Astrocyte of the spinal cord (primary cell): ENCODE measurements at regions not wholly inside any gene's neighbourhood (a gene's known extent, or its start where the extent isn't known, plus 50 kb on each side); places are given as distances from the start of the nearest gene placed in this dataset.
A peak's percentile ranks its signal among the peaks of the same experiment; 100 is the strongest.

Experiments used
- DNase-seq: peaks from one replicate; pipeline ENCODE4 v3.0.0; 2011; ENCODE audit warnings: low read depth, low spot score
- H3K4me3 ChIP-seq: 2 replicates; pipeline ENCODE4 v1.5.1; 2011; ENCODE audit warnings: low read depth, mild to moderate bottlenecking, low read length, moderate library complexity
- CTCF ChIP-seq: IDR thresholded peaks from 2 replicates; pipeline ENCODE4 v1.5.1; 2012; ENCODE audit warnings: low read depth, mild to moderate bottlenecking, low read length, inconsistent platforms
- in situ Hi-C: cut with HindIII; loops from 2 replicates; pipeline ENCODE4 v1.10.0; 2017; ENCODE audit warnings: low sequenced_read_pairs

- in situ Hi-C loops, result no loop called here
- DNase-seq, result no peak
- no peak overlapping the region for H3K4me3 ChIP-seq
- TF ChIP-seq CTCF, result no peak
Observed at GRCh38 chr11:92140021-92140420, 84.6 kb upstream of the FAT3 start.

- no peak for DNase-seq
- no peak for TF ChIP-seq CTCF
- H3K4me3 ChIP-seq, result no peak overlapping the region
- in situ Hi-C loops, result no loop called here
Observed at GRCh38 chr11:92138296-92138695, 86.3 kb upstream of the FAT3 start.

- in situ Hi-C loops, result no loop called here
- H3K4me3 ChIP-seq, result no peak overlapping the region
- TF ChIP-seq CTCF, result no peak
- DNase-seq, result no peak
Observed at GRCh38 chr11:92137747-92138146, 86.9 kb upstream of the FAT3 start.

- in situ Hi-C loops, result no loop called here
Observed at GRCh38 chr11:92136797-92137196, 87.8 kb upstream of the FAT3 start.

GRCh38 chr11:92131289-92131865, 93.2 kb upstream of the FAT3 start:
- DNase-seq, result no peak
- no peak overlapping the region for H3K4me3 ChIP-seq
- in situ Hi-C loops, result no loop called here
- TF ChIP-seq CTCF, result no peak

More at GRCh38 chr11:92136797-92137196, 87.8 kb upstream of the FAT3 start:
- TF ChIP-seq CTCF, result no peak
- H3K4me3 ChIP-seq, result no peak overlapping the region
- DNase-seq, result no peak

GRCh38 chr11:92130421-92130831, 94.2 kb upstream of the FAT3 start:
- in situ Hi-C loops, result no loop called here
- no peak overlapping the region for H3K4me3 ChIP-seq
- TF ChIP-seq CTCF, result no peak
- peak; percentile 47 for DNase-seq

- no peak for TF ChIP-seq CTCF
- in situ Hi-C loops, result no loop called here
- H3K4me3 ChIP-seq, result no peak overlapping the region
- no peak for DNase-seq
Observed at GRCh38 chr11:92129811-92130210, 94.8 kb upstream of the FAT3 start.
